HCT116 (cell line): ENCODE measurements at regions not wholly inside any gene's neighbourhood (a gene's known extent, or its start where the extent isn't known, plus 50 kb on each side); places are given as distances from the start of the nearest gene placed in this dataset.
A peak's percentile ranks its signal among the peaks of the same experiment; 100 is the strongest.

ENCODE experiments used
- ATAC-seq: fragments of 200-7000 bp; cut with Tn5 transposase; 2 replicates; pipeline ENCODE4 v1.9.1; 2020; ENCODE audit warnings: mild to moderate bottlenecking, moderate library complexity
- BruUV-seq: library from RNA; stranded (reverse); fragments of 400-500 nt; replicated peaks from 2 replicates; lab custom pipeline; 2021; lab: Mats Ljungman, UMichigan
- CTCF ChIA-PET: fragments of 300-600 bp; sonication (Branson Sonifier 250); formaldehyde crosslinking; loops from one replicate; lab custom pipeline; 2021; ENCODE audit warnings: antibody characterized with exemption; lab: Charles Lee
- POLR2A ChIA-PET: fragments of 300-600, 350-600 bp; sonication (Branson Sonifier 250); formaldehyde crosslinking; loops from one replicate; lab custom pipeline; 2021; ENCODE audit warnings: antibody characterized with exemption; lab: Charles Lee
- RAD21 ChIA-PET, 2 experiments: fragments of 300-600 bp; sonication (Branson Sonifier 250); formaldehyde crosslinking; loops; one replicate each; lab custom pipeline; 2023; ENCODE audit warnings: low total read pairs in 2 of 2; ENCODE audit not compliant: uncharacterized antibody in 2 of 2, unreplicated experiment in 2 of 2, low non-redundant PET in 1 of 2; lab: Charles Lee
- DNase-seq: peaks from one replicate; pipeline ENCODE4 v3.0.0-alpha.2; 2010; ENCODE audit warnings: low read depth, low spot score
- H2AFZ ChIP-seq: fragments of 200-600 bp; shearing (Covaris generic), sonication (generic); 2 replicates; pipeline ENCODE4 v1.6.1; 2017; ENCODE audit warnings: low read depth, mixed run types, mixed read lengths, antibody characterized with exemption, low read length; ENCODE audit not compliant: poor library complexity, severe bottlenecking
- H3K27ac ChIP-seq: 2 replicates; pipeline ENCODE4 v1.5.1; 2012; ENCODE audit warnings: low read depth, low read length
- H3K27me3 ChIP-seq: fragments of 200-600 bp; sonication (generic); 2 replicates; pipeline ENCODE4 v1.6.1; 2016; ENCODE audit warnings: mixed run types, low read length, mixed read lengths; ENCODE audit not compliant: insufficient read depth
- H3K36me3 ChIP-seq, 2 experiments: fragments of 200-500 bp in 1 of 2; fragments of 200-600 bp in 1 of 2; sonication (Bioruptor generic) in 1 of 2; sonication (generic) in 1 of 2; 2 replicates each; pipeline versions ENCODE4 v1.5.1 to v1.6.1; 2014 to 2016; ENCODE audit warnings: low read length in 2 of 2, inconsistent platforms in 1 of 2, mixed read lengths in 1 of 2, mixed run types in 1 of 2; ENCODE audit not compliant: insufficient read depth in 2 of 2, control insufficient read depth in 1 of 2
- H3K4me1 ChIP-seq, 2 experiments: fragments of 200-600 bp in 1 of 2; sonication (generic) in 1 of 2; 2 replicates each; pipeline versions ENCODE4 v1.5.1 to v1.6.1; 2012 to 2017; ENCODE audit warnings: low read length in 2 of 2, inconsistent platforms in 1 of 2, mild to moderate bottlenecking in 1 of 2, mixed read lengths in 1 of 2, mixed run types in 1 of 2, moderate library complexity in 1 of 2; ENCODE audit not compliant: insufficient read depth in 2 of 2, control insufficient read depth in 1 of 2
- H3K4me2 ChIP-seq: fragments of 200-600 bp; sonication (generic); 2 replicates; pipeline ENCODE4 v1.6.1; 2017; ENCODE audit warnings: mixed run types, low read length, mixed read lengths
- H3K4me3 ChIP-seq, 2 experiments: fragments of 200-600 bp in 1 of 2; sonication (generic) in 1 of 2; replicated peaks in 1 of 2; 2 replicates each; pipeline ENCODE4 v1.5.1; 2011 to 2016; ENCODE audit warnings: low read length in 2 of 2, control low read depth in 1 of 2, low read depth in 1 of 2, mild to moderate bottlenecking in 1 of 2, mixed read lengths in 1 of 2, mixed run types in 1 of 2
- H3K79me2 ChIP-seq: fragments of 200-600 bp; sonication (generic); 2 replicates; pipeline ENCODE4 v1.6.1; 2017; ENCODE audit warnings: mild to moderate bottlenecking, mixed run types, low read length, moderate library complexity, mixed read lengths; ENCODE audit not compliant: insufficient read depth
- H3K9ac ChIP-seq: fragments of 200-600 bp; sonication (generic); 2 replicates; pipeline ENCODE4 v1.6.1; 2016; ENCODE audit warnings: low read length, mixed read lengths
- H3K9me2 ChIP-seq: fragments of 200-600 bp; sonication (generic), shearing (Covaris generic); 2 replicates; pipeline ENCODE4 v1.6.1; 2017; ENCODE audit warnings: mixed run types, mild to moderate bottlenecking, moderate library complexity; ENCODE audit not compliant: insufficient read depth
- H3K9me3 ChIP-seq, 2 experiments: fragments of 200-500 bp in 1 of 2; fragments of 200-600 bp in 1 of 2; sonication (Bioruptor generic) in 1 of 2; sonication (generic) in 1 of 2; 2 replicates each; pipeline ENCODE4 v1.6.1; 2014 to 2017; ENCODE audit warnings: low read length in 2 of 2, mixed read lengths in 2 of 2, inconsistent platforms in 1 of 2, low read depth in 1 of 2, mild to moderate bottlenecking in 1 of 2, mixed run types in 1 of 2, moderate library complexity in 1 of 2; ENCODE audit not compliant: control insufficient read depth in 1 of 2, insufficient read depth in 1 of 2
- H4K20me1 ChIP-seq: fragments of 200-600 bp; sonication (generic), shearing (Covaris generic); 2 replicates; pipeline ENCODE4 v1.6.1; 2017; ENCODE audit warnings: mixed run types, mild to moderate bottlenecking, moderate library complexity; ENCODE audit not compliant: insufficient read depth
- CBX3 ChIP-seq: IDR thresholded peaks from 2 replicates; pipeline ENCODE4 v1.6.1; 2012; ENCODE audit warnings: low read depth
- CEBPB ChIP-seq: IDR thresholded peaks from 2 replicates; pipeline ENCODE4 v1.6.1; 2012; ENCODE audit warnings: low read depth
- ELF1 ChIP-seq: IDR thresholded peaks from 2 replicates; pipeline ENCODE4 v1.6.1; 2012; ENCODE audit warnings: low read depth, borderline replicate concordance
- EZH2 ChIP-seq: fragments of 200-600 bp; sonication (generic); IDR thresholded peaks from 2 replicates; pipeline ENCODE4 v1.6.1; 2017; ENCODE audit warnings: antibody characterized with exemption, mixed run types
- EZH2phosphoT487 ChIP-seq: fragments of 200-600 bp; IDR thresholded peaks from 2 replicates; pipeline ENCODE4 v1.6.1; 2018; ENCODE audit warnings: antibody characterized with exemption, borderline replicate concordance
- FOSL1 ChIP-seq: IDR thresholded peaks from 2 replicates; pipeline ENCODE4 v1.6.1; 2012; ENCODE audit warnings: low read depth
- POLR2A ChIP-seq: IDR thresholded peaks from 2 replicates; pipeline ENCODE4 v1.7.0; 2011; ENCODE audit warnings: borderline replicate concordance; ENCODE audit not compliant: insufficient read depth, insufficient read length; ENCODE audit errors: extremely low read depth
- RAD21 ChIP-seq: IDR thresholded peaks from 2 replicates; pipeline ENCODE4 v1.6.1; 2012; ENCODE audit warnings: low read depth, mild to moderate bottlenecking
- SIN3A ChIP-seq: IDR thresholded peaks from 2 replicates; pipeline ENCODE4 v1.6.1; 2012; ENCODE audit warnings: low read depth
- SP1 ChIP-seq: IDR thresholded peaks from 2 replicates; pipeline ENCODE4 v1.6.1; 2012; ENCODE audit warnings: low read depth
- SRF ChIP-seq: IDR thresholded peaks from 2 replicates; pipeline ENCODE4 v1.6.1; 2012; ENCODE audit warnings: low read depth
- TCF7L2 ChIP-seq: IDR thresholded peaks from 2 replicates; pipeline ENCODE4 v1.7.0; 2011; ENCODE audit warnings: borderline replicate concordance, inconsistent platforms; ENCODE audit not compliant: insufficient read depth, insufficient read length; ENCODE audit errors: extremely low read depth
- intact Hi-C: fragments of 100-400 bp; cut with micrococcal nuclease; formaldehyde crosslinking; loops from 2 replicates; pipeline ENCODE4 v1.10.0; 2022
- TF ChIP-seq, protein P1 (sequence below), 3 experiments: fragments of 200-600 bp in 1 of 3; sonication (generic) in 1 of 3; IDR thresholded peaks in 2 of 3; conservative IDR thresholded peaks in 1 of 3; 2 replicates each; pipeline ENCODE4 v1.5.1; 2012 to 2017; ENCODE audit warnings: low read depth in 2 of 3, low read length in 2 of 3, antibody characterized with exemption in 1 of 3, borderline replicate concordance in 1 of 3, control low read depth in 1 of 3, mild to moderate bottlenecking in 1 of 3, mixed read lengths in 1 of 3, mixed run types in 1 of 3, moderate library complexity in 1 of 3; ENCODE audit not compliant: insufficient read depth in 1 of 3
- TF ChIP-seq, protein P2 (sequence below): IDR thresholded peaks from 2 replicates; pipeline ENCODE4 v1.6.1; 2011; ENCODE audit warnings: mild to moderate bottlenecking, low read length, moderate library complexity; ENCODE audit not compliant: insufficient replicate concordance; ENCODE audit errors: extremely low read depth

DNA sequence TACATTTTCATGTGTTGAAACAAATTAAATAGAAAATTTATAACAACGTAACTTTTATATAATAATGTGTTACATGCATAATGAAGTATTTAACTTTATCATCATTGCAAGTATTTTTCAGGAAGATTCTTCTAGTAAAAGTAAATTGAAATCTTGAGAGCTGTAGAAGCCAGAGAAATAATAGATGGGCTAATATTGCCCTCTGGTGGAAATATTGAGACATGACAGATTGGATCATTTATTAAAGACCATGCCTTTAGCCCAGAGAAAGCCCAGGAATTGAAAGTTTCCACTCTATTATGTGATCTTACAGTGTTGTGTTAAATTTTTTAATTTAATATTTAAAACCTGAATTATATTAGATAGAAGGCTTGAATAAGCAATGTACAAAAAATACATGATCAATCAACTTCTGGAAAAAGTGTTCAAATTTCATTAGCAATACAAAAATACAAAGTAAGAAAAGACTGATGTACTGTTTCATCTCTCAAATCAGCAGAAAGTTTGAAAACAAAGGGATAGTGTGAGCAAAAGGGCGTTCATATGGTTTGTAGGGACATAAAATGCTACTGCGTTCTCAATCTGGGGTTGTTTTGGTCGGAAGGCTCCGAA is 52.7 kb upstream of the SPTSSB start:
- DNase-seq (peak; percentile 34), ATAC-seq (no peak; the same call in 1 of the 2 replicates)
- RAD21 ChIA-PET = no interaction called here
- Histone ChIP-seq H2AFZ (no peak overlapping the region), H3K9me2 (no peaks in the 10 kb centered on the region), H3K9me3 (no peaks in the 10 kb centered on the region), H3K36me3 (no peaks in the 10 kb centered on the region), H3K79me2 (no peaks in the 10 kb centered on the region), H4K20me1 (no peaks in the 10 kb centered on the region), H3K4me2 (no peak overlapping the region), H3K27me3 (no peaks in the 10 kb centered on the region), H3K4me3 (no peak overlapping the region), H3K9ac (no peak overlapping the region), H3K4me1 (no peaks in the 10 kb centered on the region), H3K27ac (no peak overlapping the region)
- intact Hi-C loops = loop anchor here (1.0 to 10.0 kb wide), 7 partner anchors 151 to 1259 kb away; no protein-coding TSS in a partner anchor
- CTCF ChIA-PET = interaction anchor here (0.7 to 2.8 kb wide), 4 partner anchors 149 to 715 kb away, joined by 4 to 16 read pairs (median 4); no protein-coding TSS in a partner anchor
- POLR2A ChIA-PET = no interaction called here
- TF ChIP-seq EZH2 = no peak
- TF ChIP-seq RAD21 = peak; percentile 87
- TF ChIP-seq, protein P1, sequence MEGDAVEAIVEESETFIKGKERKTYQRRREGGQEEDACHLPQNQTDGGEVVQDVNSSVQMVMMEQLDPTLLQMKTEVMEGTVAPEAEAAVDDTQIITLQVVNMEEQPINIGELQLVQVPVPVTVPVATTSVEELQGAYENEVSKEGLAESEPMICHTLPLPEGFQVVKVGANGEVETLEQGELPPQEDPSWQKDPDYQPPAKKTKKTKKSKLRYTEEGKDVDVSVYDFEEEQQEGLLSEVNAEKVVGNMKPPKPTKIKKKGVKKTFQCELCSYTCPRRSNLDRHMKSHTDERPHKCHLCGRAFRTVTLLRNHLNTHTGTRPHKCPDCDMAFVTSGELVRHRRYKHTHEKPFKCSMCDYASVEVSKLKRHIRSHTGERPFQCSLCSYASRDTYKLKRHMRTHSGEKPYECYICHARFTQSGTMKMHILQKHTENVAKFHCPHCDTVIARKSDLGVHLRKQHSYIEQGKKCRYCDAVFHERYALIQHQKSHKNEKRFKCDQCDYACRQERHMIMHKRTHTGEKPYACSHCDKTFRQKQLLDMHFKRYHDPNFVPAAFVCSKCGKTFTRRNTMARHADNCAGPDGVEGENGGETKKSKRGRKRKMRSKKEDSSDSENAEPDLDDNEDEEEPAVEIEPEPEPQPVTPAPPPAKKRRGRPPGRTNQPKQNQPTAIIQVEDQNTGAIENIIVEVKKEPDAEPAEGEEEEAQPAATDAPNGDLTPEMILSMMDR (IDR thresholded peaks at IDR 0.05 in 2 of 3, conservative IDR thresholded peaks at IDR 0.05 in 1 of 3; ENCODE audit: borderline replicate concordance in 1 of 3, insufficient read depth in 1 of 3, low read depth in 2 of 3, low read length in 2 of 3) = peak; percentile 42 to 70 (median 68)
- TF ChIP-seq CEBPB = no peak
- no peak for TF ChIP-seq SIN3A
- TF ChIP-seq ELF1 = no peak
- no TSS peak for BruUV-seq

DNA sequence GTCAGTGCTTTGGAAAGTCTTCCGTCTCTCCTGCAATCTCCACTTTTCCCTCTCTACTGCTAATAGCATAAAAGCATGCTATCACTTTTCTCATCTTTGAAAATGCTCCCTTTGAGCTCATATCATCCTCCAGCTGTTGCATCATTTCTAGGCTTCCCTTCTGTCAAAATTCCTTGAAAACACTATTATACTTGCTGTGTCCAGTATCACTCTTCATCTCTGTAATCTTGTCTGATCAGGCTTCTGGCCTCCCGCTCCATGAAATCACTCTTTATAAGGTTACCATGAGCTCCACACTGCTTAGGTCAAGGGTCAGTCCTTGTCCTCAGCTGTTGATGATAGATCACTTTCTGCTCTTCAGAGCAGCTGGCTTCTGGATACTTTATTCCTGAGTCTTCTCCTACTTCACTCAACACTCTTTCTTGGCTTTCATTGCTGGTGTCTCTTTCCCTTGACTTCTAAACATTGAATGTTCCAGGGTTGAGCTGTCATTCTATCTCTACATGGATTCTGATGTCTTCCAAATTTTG is 50.9 kb upstream of the SPTSSB start:
- H2AFZ ChIP-seq = no peak overlapping the region
- TF ChIP-seq SIN3A = no peak
- no peak for TF ChIP-seq CEBPB
- TF ChIP-seq POLR2A = no peak
- no peak for TF ChIP-seq FOSL1
- TF ChIP-seq SP1 = no peak
- TF ChIP-seq, protein P2, sequence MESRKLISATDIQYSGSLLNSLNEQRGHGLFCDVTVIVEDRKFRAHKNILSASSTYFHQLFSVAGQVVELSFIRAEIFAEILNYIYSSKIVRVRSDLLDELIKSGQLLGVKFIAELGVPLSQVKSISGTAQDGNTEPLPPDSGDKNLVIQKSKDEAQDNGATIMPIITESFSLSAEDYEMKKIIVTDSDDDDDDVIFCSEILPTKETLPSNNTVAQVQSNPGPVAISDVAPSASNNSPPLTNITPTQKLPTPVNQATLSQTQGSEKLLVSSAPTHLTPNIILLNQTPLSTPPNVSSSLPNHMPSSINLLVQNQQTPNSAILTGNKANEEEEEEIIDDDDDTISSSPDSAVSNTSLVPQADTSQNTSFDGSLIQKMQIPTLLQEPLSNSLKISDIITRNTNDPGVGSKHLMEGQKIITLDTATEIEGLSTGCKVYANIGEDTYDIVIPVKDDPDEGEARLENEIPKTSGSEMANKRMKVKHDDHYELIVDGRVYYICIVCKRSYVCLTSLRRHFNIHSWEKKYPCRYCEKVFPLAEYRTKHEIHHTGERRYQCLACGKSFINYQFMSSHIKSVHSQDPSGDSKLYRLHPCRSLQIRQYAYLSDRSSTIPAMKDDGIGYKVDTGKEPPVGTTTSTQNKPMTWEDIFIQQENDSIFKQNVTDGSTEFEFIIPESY = no peak
- no peak for TF ChIP-seq RAD21
- TF ChIP-seq EZH2phosphoT487 = no peak
- TF ChIP-seq TCF7L2 = no peak
- TF ChIP-seq CBX3 = no peak
- TF ChIP-seq SRF = no peak
- no peaks in the 10 kb centered on the region for H3K9me2 ChIP-seq
- ChIA-PET POLR2A (no interaction called here), RAD21 (no interaction called here), CTCF (interaction anchor here (0.7 to 2.8 kb wide), 2 partner anchors 147 to 313 kb away, joined by 3 to 16 read pairs; no protein-coding TSS in a partner anchor)
- no peak for DNase-seq
- H3K27me3 ChIP-seq = no peaks in the 10 kb centered on the region
- no peak overlapping the region for H3K4me2 ChIP-seq
- intact Hi-C loops = loop anchor here (5.0 to 10.0 kb wide), 6 partner anchors 325 to 1257 kb away; no protein-coding TSS in a partner anchor
- H4K20me1 ChIP-seq = no peaks in the 10 kb centered on the region
- H3K4me3 ChIP-seq = no peak overlapping the region
- no peak overlapping the region for H3K27ac ChIP-seq
- no peaks in the 10 kb centered on the region for H3K36me3 ChIP-seq
- H3K9ac ChIP-seq = no peak overlapping the region
- no TSS peak for BruUV-seq
- ATAC-seq = no peak
- H3K4me1 ChIP-seq = no peaks in the 10 kb centered on the region
- H3K9me3 ChIP-seq = no peaks in the 10 kb centered on the region
- H3K79me2 ChIP-seq = no peaks in the 10 kb centered on the region
